ENCODE measurements at regions not wholly inside any gene's neighbourhood (a gene's known extent, or its start where the extent isn't known, plus 50 kb on each side); places are given as distances from the start of the nearest gene placed in this dataset.

DNA sequence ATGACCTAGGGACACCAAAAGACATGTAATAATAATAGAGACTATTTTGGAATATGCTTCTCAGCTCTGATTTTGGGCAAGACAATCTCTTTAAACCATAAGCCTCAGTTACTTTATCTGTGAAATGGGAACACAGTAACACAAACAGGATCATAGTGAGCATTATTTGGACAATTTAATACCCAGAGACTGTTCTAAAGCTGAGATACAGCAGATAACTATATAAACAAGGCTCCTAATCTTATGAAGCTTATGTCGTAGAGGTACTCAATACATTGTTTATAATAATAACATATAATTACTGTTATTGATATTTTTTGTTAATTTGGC lies 250.8 kb downstream of the SEC61B start:
- no peaks in the 10 kb centered on the region for H3K4me1 Mint-ChIP-seq
- no peaks in the 10 kb centered on the region for H3K9me3 Mint-ChIP-seq
- no peak overlapping the region for H3K4me3 Mint-ChIP-seq
- TF ChIP-seq, protein P1, sequence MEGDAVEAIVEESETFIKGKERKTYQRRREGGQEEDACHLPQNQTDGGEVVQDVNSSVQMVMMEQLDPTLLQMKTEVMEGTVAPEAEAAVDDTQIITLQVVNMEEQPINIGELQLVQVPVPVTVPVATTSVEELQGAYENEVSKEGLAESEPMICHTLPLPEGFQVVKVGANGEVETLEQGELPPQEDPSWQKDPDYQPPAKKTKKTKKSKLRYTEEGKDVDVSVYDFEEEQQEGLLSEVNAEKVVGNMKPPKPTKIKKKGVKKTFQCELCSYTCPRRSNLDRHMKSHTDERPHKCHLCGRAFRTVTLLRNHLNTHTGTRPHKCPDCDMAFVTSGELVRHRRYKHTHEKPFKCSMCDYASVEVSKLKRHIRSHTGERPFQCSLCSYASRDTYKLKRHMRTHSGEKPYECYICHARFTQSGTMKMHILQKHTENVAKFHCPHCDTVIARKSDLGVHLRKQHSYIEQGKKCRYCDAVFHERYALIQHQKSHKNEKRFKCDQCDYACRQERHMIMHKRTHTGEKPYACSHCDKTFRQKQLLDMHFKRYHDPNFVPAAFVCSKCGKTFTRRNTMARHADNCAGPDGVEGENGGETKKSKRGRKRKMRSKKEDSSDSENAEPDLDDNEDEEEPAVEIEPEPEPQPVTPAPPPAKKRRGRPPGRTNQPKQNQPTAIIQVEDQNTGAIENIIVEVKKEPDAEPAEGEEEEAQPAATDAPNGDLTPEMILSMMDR (conservative IDR thresholded peaks at IDR 0.05) = no peak
- DNase-seq (ENCODE audit: low read depth, low spot score) = no peak
- H3K27ac Mint-ChIP-seq (ENCODE audit: unreplicated experiment) = no peak overlapping the region
- no peaks in the 10 kb centered on the region for H3K27me3 Mint-ChIP-seq (ENCODE audit: low read depth)
- no peaks in the 10 kb centered on the region for H3K36me3 Mint-ChIP-seq (ENCODE audit: low read depth)

DNA sequence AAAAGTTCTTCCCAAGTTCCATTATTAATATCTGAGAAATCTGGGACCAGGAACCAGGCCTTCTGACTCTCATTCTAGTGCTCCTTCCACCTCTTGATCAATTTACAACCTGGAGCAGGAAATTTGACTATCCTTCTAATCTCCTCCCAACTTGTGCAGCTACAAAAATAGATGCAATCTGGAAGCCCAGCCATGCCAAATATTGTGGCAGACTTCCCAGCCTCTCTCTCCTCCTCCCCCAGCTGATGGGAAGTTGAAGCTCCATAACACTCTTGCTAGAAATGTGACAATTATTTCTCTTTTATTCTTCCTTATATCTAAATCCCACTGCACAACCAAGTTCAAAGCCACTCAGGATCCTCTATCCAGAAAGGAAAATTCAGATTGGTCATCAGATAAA lies 252.1 kb downstream of the SEC61B start:
- Mint-ChIP-seq H3K36me3 (ENCODE audit: low read depth) (no peaks in the 10 kb centered on the region), H3K27ac (ENCODE audit: unreplicated experiment) (no peak overlapping the region), H3K4me3 (no peak overlapping the region), H3K4me1 (no peaks in the 10 kb centered on the region), H3K27me3 (ENCODE audit: low read depth) (no peaks in the 10 kb centered on the region), H3K9me3 (no peaks in the 10 kb centered on the region)
- DNase-seq (ENCODE audit: low read depth, low spot score) = no peak
- TF ChIP-seq, protein P1 (conservative IDR thresholded peaks at IDR 0.05) = no peak

GRCh38 chr9:99475401-99476065 lies 253.5 kb downstream of the SEC61B start:
- TF ChIP-seq, protein P1 (conservative IDR thresholded peaks at IDR 0.05) = no peak
- Mint-ChIP-seq H3K4me3 (no peak overlapping the region), H3K36me3 (ENCODE audit: low read depth) (no peaks in the 10 kb centered on the region), H3K27me3 (ENCODE audit: low read depth) (no peaks in the 10 kb centered on the region), H3K4me1 (no peaks in the 10 kb centered on the region), H3K9me3 (no peaks in the 10 kb centered on the region), H3K27ac (ENCODE audit: unreplicated experiment) (no peak overlapping the region)
- no peak for DNase-seq (ENCODE audit: low read depth, low spot score)

GRCh38 chr9:99478469-99479027 lies 256.5 kb downstream of the SEC61B start:
- Mint-ChIP-seq H3K9me3 (peaks cover 3% of the 10 kb centered on the region), H3K4me3 (no peak overlapping the region), H3K4me1 (no peaks in the 10 kb centered on the region), H3K27ac (ENCODE audit: unreplicated experiment) (no peak overlapping the region), H3K36me3 (ENCODE audit: low read depth) (no peaks in the 10 kb centered on the region), H3K27me3 (ENCODE audit: low read depth) (no peaks in the 10 kb centered on the region)
- TF ChIP-seq, protein P1 (conservative IDR thresholded peaks at IDR 0.05) = no peak
- no peak for DNase-seq (ENCODE audit: low read depth, low spot score)

DNA sequence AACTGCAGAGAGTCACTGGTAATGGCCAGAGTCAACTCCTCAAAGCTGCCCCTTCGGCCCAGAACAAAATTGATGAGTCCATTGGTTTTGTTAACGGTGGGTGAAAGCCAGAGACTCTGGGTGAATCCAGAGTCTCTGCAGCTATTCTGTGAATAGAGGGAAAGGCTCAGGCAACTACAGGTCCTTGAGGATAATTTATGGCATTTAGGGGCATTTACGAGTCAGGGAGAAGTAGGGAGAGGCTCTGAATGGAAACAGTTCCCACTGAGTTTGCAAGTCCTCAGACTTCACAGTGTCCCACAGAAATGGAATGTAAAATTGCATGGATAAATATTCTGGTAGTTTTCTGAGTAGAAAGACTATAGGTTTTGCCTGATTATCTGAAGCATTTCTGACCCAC lies 257.8 kb downstream of the SEC61B start:
- Mint-ChIP-seq H3K36me3 (ENCODE audit: low read depth) (no peaks in the 10 kb centered on the region), H3K4me1 (no peaks in the 10 kb centered on the region), H3K4me3 (no peak overlapping the region), H3K27me3 (ENCODE audit: low read depth) (no peaks in the 10 kb centered on the region), H3K27ac (ENCODE audit: unreplicated experiment) (no peak overlapping the region), H3K9me3 (peaks cover 3% of the 10 kb centered on the region)
- DNase-seq (ENCODE audit: low read depth, low spot score) = no peak
- TF ChIP-seq, protein P1 (conservative IDR thresholded peaks at IDR 0.05) = no peak

Data from neural crest cell (in vitro differentiated cells).